ENCODE measurements at regions not wholly inside any gene's neighbourhood (a gene's known extent, or its start where the extent isn't known, plus 50 kb on each side); places are given as distances from the start of the nearest gene placed in this dataset.

DNA sequence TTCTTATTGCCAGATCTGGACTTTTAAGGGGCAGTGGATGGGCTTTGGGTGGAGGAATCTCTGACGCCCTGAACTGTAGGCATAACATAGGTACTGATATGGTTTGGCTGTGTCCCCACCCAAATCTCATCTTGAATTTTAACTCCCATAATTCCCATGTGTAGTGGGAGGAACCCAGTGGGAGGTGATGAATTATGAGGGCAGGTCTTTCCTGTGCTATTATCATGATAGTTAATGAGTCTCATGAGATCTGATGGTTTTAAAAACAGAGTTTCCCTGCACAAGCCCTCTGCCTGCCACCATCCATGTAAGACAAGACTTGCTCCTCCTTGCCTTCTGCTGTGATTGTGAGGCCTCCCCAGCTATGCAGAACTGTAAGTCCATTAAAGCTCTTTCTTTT, 160.0 kb upstream of the CRY1 start:
- TF ChIP-seq EZH2 (IDR thresholded peaks at IDR 0.05; ENCODE audit: insufficient read depth, poor library complexity, severe bottlenecking), result no peak
- no peak for TF ChIP-seq EZH2phosphoT487 (IDR thresholded peaks at IDR 0.05; ENCODE audit: insufficient read depth, low read depth)

Data from GM23248 (cell line).